ENCODE measurements at regions not wholly inside any gene's neighbourhood (a gene's known extent, or its start where the extent isn't known, plus 50 kb on each side); places are given as distances from the start of the nearest gene placed in this dataset.

DNA sequence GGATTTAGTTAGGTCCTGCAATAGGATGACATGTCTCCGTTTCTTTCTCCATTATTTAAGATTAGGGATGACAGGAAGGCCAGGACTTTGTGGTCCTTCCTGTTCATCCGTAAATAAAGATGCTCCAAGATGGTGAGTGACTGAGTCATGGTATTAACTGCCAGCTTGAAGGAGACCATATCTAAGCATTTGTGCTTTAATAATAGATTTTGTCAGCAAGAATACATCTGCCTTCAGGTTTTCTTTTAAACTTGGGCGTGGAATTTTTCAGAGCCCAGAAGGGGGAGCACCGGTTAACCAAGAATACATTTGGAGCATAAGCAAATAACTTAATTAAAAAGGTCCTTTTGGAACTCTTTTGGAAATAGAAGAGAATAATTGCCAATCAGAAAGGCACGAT, 68.2 kb downstream of the ARHGAP35 start:
- TF ChIP-seq, protein P1, sequence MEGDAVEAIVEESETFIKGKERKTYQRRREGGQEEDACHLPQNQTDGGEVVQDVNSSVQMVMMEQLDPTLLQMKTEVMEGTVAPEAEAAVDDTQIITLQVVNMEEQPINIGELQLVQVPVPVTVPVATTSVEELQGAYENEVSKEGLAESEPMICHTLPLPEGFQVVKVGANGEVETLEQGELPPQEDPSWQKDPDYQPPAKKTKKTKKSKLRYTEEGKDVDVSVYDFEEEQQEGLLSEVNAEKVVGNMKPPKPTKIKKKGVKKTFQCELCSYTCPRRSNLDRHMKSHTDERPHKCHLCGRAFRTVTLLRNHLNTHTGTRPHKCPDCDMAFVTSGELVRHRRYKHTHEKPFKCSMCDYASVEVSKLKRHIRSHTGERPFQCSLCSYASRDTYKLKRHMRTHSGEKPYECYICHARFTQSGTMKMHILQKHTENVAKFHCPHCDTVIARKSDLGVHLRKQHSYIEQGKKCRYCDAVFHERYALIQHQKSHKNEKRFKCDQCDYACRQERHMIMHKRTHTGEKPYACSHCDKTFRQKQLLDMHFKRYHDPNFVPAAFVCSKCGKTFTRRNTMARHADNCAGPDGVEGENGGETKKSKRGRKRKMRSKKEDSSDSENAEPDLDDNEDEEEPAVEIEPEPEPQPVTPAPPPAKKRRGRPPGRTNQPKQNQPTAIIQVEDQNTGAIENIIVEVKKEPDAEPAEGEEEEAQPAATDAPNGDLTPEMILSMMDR (IDR thresholded peaks at IDR 0.05; ENCODE audit: extremely low read depth, missing control alignments): no peak
- no peak for DNase-seq (ENCODE audit: low spot score)

DNA sequence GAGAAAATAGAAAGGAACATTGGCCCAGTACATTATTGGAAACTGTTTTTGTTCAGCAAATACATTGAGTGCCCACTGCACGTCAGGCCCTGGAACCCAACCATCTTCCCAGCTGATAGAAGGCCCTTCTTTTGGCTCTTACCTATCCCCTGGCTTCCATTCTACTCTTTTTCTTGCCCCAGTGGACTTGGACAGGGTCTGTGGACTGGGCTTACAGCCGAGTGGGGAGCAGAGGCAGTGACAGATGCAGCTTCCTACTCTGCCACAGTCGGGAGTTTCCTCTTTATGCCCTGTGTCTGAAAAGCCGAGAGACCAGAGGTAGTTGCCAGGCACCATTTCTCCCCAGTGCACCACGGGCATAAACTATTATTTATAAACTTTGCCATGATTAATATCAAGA, 70.4 kb downstream of the ARHGAP35 start:
- DNase-seq (ENCODE audit: low spot score): no peak

DNA sequence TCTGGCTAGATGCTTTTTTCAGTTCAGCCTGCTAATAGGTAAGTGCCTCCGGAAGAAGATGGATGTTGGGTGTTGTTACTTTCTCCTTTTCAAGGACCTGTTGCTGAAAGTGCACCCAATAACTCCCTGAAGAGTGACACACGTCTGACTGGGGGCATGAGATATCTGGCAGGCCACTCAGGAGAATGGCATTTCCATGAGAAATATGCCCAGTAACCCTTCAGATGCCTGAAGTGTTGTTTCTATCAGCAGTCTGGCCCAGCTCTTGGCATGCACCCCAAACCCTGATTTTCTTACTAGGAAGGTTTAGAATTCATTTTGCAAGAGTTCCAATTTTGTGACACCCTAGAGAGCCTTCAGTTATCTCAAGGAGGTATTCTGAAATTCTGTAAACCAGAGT, 71.5 kb downstream of the ARHGAP35 start:
- DNase-seq (ENCODE audit: low spot score): no peak
- TF ChIP-seq, protein P1 (IDR thresholded peaks at IDR 0.05; ENCODE audit: extremely low read depth, missing control alignments): no peak

More for the DNA sequence above, 70.4 kb downstream of the ARHGAP35 start:
- TF ChIP-seq, protein P1 (IDR thresholded peaks at IDR 0.05; ENCODE audit: extremely low read depth, missing control alignments): no peak

DNA sequence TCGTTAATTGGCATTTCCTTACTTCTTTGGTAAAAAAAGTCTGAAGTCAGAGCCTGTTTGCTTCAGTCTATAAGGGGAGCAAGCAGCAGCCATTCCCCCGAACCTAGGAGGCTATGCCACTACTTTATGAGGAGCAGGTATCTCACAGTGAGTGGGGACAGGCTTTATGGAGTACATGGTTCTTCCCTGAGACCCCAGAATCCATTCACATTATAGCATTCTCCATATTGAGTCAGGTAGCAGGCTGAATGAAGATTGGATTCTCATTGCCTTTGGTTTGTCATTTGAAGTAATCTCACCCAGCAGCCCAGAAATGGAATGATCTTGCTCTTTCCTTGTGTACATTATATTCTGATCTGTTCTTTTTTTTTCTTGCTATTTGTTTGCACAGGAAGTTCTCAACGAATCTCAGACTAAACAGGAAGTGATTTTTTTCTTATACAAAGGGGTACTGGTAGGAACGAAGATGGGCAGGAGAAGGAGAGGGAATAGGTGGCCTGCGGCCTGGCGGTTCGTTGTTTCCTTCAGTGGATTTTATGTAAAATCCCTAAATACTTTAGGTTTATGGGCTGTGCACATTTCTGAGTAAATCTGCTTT, 74.4 kb downstream of the ARHGAP35 start:
- TF ChIP-seq, protein P1 (IDR thresholded peaks at IDR 0.05; ENCODE audit: extremely low read depth, missing control alignments): no peak
- DNase-seq (ENCODE audit: low spot score): no peak

DNA sequence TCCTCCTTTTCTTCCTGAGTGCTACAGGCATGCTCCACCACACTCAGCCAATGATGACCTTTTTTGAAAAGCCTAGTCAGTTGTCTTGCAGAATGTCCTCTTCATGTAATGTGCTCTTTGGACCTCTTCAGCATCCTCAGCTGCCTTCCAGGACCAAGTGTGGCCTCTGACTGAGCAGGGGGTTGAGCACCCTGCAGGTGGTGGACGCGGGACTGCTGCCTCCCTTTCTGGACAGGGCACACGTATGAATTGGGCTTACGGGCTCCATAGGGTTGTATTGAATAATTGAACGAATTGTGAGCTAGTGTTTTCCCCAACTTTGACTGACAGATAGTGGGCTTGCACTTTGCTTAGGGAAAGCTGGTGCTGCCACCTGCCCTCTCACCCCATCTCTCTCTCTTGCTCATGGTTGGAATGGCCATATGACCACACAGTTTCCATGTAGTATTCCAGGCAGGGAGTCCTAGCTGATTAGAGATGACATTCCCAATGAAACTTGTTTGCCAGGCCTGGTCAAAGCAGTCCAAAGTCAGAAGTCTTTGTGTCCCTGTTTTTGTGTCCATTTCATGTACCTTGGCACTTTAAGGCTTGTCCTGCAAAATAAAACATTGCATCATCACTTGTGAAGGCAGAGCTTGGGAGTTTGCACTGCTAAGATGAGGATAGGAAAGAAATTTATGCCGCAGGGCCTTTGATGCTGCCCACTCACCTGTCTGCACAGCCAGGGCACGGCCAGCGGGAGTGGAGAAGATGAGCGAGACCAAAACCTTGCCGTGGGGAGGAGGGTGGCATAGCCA, 76.3 kb upstream of the NPAS1 start:
- TF ChIP-seq, protein P1 (IDR thresholded peaks at IDR 0.05; ENCODE audit: extremely low read depth, missing control alignments): no peak
- no peak for DNase-seq (ENCODE audit: low spot score)

DNA sequence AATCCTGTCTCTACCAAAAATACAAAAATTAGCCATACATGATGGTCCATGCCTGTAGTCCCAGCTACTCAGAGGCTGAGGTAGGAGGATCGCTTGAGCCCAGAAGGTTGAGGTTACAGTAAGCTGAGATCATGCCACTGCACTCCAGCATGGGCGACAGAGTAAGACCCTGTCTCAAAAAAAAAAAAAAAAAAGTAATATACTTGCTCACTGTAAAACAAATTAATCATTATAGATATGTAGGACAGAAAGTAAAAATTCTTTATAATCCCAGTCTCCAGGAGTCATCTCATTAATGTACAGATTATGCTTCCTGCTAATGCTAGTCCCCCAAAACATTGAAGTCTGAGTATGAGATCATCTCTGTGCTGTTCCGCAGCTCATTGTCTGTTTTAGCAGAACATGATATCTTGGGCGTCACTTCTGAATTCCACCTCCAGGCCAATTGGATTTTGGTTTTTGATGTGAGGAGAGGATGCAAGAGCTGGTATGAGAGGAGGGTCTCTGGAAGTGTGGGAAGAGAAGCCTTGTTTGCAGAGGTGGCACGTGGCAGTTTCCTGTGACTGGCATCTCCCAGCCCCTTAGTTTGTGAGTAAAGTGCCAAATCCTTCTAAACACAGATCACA, 75.4 kb upstream of the NPAS1 start:
- no peak for DNase-seq (ENCODE audit: low spot score)
- TF ChIP-seq, protein P1 (IDR thresholded peaks at IDR 0.05; ENCODE audit: extremely low read depth, missing control alignments): no peak

All from GM20000 (cell line).